Transverse colon (tissue), 4 donors: ENCODE measurements at regions not wholly inside any gene's neighbourhood (a gene's known extent, or its start where the extent isn't known, plus 50 kb on each side); places are given as distances from the start of the nearest gene placed in this dataset.

Source experiments
- DNase-seq: peaks from one replicate; pipeline ENCODE4 v3.0.0-alpha.2; 2019
- H3K27ac ChIP-seq, 4 donors: fragments of 200-600 bp; sonication (generic); 2 replicates each; pipeline ENCODE4 v1.5.1; 2016 to 2018; ENCODE audit warnings: inconsistent platforms in 4 of 4
- H3K27me3 ChIP-seq: fragments of 200-600 bp; sonication (generic); 2 replicates; pipeline ENCODE4 v1.5.1; 2017; ENCODE audit warnings: inconsistent platforms
- H3K36me3 ChIP-seq, 4 donors: fragments of 200-600 bp; sonication (generic); 2 replicates each; pipeline ENCODE4 v1.5.1; 2017 to 2019; ENCODE audit warnings: inconsistent platforms in 4 of 4
- H3K4me1 ChIP-seq, 4 donors: fragments of 200-600 bp; sonication (generic); 2 replicates each; pipeline ENCODE4 v1.5.1; 2017 to 2020; ENCODE audit warnings: inconsistent platforms in 4 of 4
- H3K4me3 ChIP-seq, 4 donors: fragments of 200-600 bp; sonication (generic); 1 replicate in 1 of 4; 2 replicates in 3 of 4; pipeline versions ENCODE4 v1.5.1 to v1.6.1; 2017 to 2019; ENCODE audit warnings: inconsistent platforms in 4 of 4
- H3K9me3 ChIP-seq, 2 donors: fragments of 200-600 bp; sonication (generic); 2 replicates each; pipeline ENCODE4 v1.5.1; 2017 to 2019; ENCODE audit warnings: inconsistent platforms in 2 of 2
- EP300 ChIP-seq: sonication (generic); formaldehyde crosslinking; IDR thresholded peaks from one replicate; pipeline ENCODE4 v1.6.1; 2017; ENCODE audit warnings: antibody characterized with exemption, low read depth
- POLR2A ChIP-seq: fragments of 450-650 bp; IDR thresholded peaks from one replicate; pipeline ENCODE4 v1.6.1; 2016; ENCODE audit warnings: antibody characterized with exemption, mild to moderate bottlenecking, moderate library complexity
- POLR2AphosphoS5 ChIP-seq, 3 donors: sonication (generic); formaldehyde crosslinking; IDR thresholded peaks; one replicate each; pipeline ENCODE4 v1.6.1; 2016; ENCODE audit warnings: antibody characterized with exemption in 3 of 3
- WGBS, 2 donors: methylation state at CpG; one replicate each; pipeline ENCODE4 v1.1.5; 2018; ENCODE audit warnings: low coverage in 1 of 2; 5-methylcytosine and 5-hydroxymethylcytosine counted together
- in situ Hi-C, 4 donors: fragments of 200-750 bp; cut with MboI; loops; one replicate each; pipeline versions ENCODE4 v1.15.0 to v1.15.1; 2017; ENCODE audit warnings: low sequenced_read_pairs in 3 of 4, low pct_ligation_motif_present in 1 of 4, low pct_unique_long_range_greater_than_20kb in 1 of 4
- intact Hi-C: fragments of 100-400 bp; cut with DNase I; formaldehyde crosslinking; loops from one replicate; pipeline ENCODE4 v1.15.1; 2023; ENCODE audit warnings: low total_unique reads
- TF ChIP-seq, protein P1 (sequence below), 5 experiments: fragments of 200-600 bp in 3 of 5; fragments of 450-650 bp in 2 of 5; sonication (generic) in 3 of 5; IDR thresholded peaks; 1 replicate in 2 of 5; 2 replicates in 3 of 5; pipeline ENCODE4 v1.5.1; 2016 to 2017; ENCODE audit warnings: antibody characterized with exemption in 5 of 5, inconsistent platforms in 3 of 5, mild to moderate bottlenecking in 2 of 5, moderate library complexity in 1 of 5

DNA sequence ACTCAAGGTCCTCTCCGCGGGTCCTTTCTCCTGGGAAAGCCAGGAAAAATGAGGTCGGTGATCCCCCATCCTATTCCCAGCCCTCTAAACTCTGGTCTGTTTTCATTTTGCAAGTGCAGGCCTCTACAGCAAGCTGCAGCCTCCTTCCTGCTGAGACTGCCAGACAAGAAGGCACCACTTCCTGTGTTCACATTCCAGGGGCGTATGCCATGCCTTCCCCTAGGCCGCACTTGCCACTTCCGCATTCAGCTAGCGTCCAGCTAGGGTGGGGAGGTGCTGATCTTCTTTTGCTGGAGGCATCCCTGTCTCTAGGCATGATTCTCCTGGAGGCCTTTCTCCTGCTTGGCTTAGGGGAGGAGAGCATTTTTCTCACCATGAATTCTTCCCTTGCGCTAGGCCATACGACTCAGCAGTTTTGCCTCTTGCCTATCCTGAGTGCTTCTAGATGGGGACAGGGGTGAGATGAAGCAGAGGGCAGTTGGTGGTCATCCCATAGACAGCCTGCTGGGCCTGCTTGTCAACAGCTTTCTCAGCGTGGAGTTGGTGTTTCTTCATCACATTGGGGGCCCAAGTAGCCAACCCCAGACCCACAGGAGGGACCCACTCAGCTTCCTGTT is 328.9 kb downstream of the RPS24 start:
- in situ Hi-C loops (no loop called here), intact Hi-C loops (no loop called here)
- Histone ChIP-seq H3K27ac (no peak overlapping the region), H3K9me3 (no peaks in the 10 kb centered on the region), H3K4me3 (no peak overlapping the region), H3K4me1 (peaks cover 0 to 9% (median under 1%) of the 10 kb centered on the region in 4 donors), H3K27me3 (no peaks in the 10 kb centered on the region), H3K36me3 (no peaks in the 10 kb centered on the region)
- 78% methylated on average over 10 of the region's 10 CpGs; no CpG with 5 or more reads in 1 of the 2 donors for WGBS, 2 donors
- TF ChIP-seq POLR2A (no peak), POLR2AphosphoS5 (IDR thresholded peaks at IDR 0.05) (no peak), EP300 (no peak)
- TF ChIP-seq, protein P1, sequence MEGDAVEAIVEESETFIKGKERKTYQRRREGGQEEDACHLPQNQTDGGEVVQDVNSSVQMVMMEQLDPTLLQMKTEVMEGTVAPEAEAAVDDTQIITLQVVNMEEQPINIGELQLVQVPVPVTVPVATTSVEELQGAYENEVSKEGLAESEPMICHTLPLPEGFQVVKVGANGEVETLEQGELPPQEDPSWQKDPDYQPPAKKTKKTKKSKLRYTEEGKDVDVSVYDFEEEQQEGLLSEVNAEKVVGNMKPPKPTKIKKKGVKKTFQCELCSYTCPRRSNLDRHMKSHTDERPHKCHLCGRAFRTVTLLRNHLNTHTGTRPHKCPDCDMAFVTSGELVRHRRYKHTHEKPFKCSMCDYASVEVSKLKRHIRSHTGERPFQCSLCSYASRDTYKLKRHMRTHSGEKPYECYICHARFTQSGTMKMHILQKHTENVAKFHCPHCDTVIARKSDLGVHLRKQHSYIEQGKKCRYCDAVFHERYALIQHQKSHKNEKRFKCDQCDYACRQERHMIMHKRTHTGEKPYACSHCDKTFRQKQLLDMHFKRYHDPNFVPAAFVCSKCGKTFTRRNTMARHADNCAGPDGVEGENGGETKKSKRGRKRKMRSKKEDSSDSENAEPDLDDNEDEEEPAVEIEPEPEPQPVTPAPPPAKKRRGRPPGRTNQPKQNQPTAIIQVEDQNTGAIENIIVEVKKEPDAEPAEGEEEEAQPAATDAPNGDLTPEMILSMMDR (IDR thresholded peaks at IDR 0.05), result no peak
- DNase-seq, result no peak

DNA sequence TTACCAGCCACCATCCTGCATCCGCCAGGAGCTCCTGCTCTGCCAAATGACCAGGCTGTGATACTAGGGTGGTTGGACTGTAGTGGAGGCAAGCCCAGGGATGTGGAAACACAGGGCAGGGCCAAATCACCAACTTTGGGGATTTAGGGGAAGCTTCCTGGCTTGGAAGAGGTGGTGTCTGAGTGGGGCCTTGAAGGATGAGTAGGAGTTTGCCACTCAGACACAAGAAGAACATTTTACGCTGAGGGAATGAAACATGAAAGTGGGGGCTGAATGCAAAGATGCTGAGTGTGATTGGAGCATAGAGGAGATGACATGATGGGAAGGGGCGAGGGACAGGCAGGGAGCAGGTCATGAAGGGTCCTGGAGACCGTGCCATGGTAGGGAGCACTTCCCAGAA is 329.5 kb downstream of the RPS24 start:
- Histone ChIP-seq H3K27me3 (no peaks in the 10 kb centered on the region), H3K9me3 (no peaks in the 10 kb centered on the region), H3K4me3 (no peak overlapping the region), H3K4me1 (peaks cover 0 to 14% (median 2%) of the 10 kb centered on the region in 4 donors), H3K36me3 (no peaks in the 10 kb centered on the region), H3K27ac (no peak overlapping the region)
- no peak for TF ChIP-seq POLR2AphosphoS5 (IDR thresholded peaks at IDR 0.05)
- no peak for TF ChIP-seq EP300
- no peak for TF ChIP-seq POLR2A
- TF ChIP-seq, protein P1 (IDR thresholded peaks at IDR 0.05), result no peak
- intact Hi-C loops, result no loop called here
- no peak for DNase-seq
- 85% methylated on average over 4 of the region's 4 CpGs; no CpG with 5 or more reads in 1 of the 2 donors for WGBS, 2 donors
- in situ Hi-C loops, result no loop called here

DNA sequence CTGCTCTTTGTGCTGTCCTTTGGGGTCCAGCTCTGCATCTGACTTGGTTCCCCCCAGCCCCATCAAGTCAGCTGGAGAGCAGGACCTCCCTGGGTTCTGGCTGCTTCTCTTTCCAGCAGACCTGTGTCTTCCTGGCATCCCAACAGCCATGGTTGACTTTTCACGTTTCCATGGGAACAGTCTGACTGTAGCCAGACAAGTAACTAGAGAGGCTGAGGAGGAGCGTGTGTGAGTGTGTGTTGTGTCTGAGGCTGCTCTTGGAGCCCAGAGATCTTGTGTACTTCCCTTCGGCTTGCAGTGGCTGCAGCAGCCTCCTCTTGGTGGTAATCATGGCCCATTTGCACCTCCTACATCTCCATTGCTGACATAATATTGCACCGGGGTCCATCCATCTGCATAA is 332.0 kb downstream of the RPS24 start:
- H3K4me1 ChIP-seq, result peaks cover 0 to 14% (median 2%) of the 10 kb centered on the region in 4 donors
- no peak overlapping the region for H3K27ac ChIP-seq
- H3K4me3 ChIP-seq, result no peak overlapping the region
- WGBS, 2 donors, result 72% methylated on average over 4 of the region's 4 CpGs; no CpG with 5 or more reads in 1 of the 2 donors
- in situ Hi-C loops, result no loop called here
- no peak for DNase-seq
- TF ChIP-seq, protein P1 (IDR thresholded peaks at IDR 0.05), result no peak
- TF ChIP-seq POLR2AphosphoS5 (IDR thresholded peaks at IDR 0.05), result no peak
- H3K27me3 ChIP-seq, result no peaks in the 10 kb centered on the region
- H3K9me3 ChIP-seq, result no peaks in the 10 kb centered on the region
- intact Hi-C loops, result no loop called here
- no peaks in the 10 kb centered on the region for H3K36me3 ChIP-seq

DNA sequence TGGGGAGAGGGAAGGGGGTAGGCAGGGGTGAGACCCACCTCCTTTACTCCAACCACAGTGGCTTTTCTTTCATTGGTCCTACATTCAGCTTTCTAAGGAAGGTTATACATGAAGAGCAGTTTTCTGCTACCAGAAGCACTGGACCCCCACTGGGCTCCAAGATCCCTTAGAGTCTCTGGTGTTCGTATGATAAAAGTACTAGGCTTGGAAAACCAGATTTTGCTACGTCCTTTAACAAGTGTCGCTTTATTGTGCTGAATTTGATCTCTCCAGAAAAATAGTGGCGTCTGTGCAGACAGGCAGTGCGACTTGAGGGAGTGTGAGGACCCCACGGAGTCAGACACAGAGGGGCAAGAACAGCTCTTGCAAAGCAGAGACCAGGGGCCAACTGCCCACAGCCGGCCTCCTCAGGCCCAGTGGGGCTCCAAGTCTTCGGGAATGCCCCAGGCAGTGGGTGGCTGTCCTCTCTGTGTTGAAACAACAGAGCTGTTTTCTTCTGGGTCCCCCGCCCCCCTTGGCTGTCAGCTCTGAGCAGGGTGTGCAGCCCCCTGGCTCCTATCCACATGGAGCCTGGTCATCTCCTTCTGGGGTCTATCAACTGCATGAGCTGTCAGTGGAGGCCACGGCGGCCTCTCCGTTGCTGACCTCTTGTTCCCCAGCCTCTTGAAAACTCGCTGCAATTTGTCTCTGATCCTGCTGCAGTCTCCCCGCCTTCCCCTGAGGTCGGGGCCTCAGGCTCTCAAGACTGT is 333.2 kb downstream of the RPS24 start:
- no peak overlapping the region for H3K27ac ChIP-seq
- WGBS, 2 donors, result 66 to 77% methylated on average over 13 to 15 of the region's 15 CpGs
- H3K27me3 ChIP-seq, result no peaks in the 10 kb centered on the region
- H3K9me3 ChIP-seq, result no peaks in the 10 kb centered on the region
- H3K36me3 ChIP-seq, result no peaks in the 10 kb centered on the region
- TF ChIP-seq EP300, result no peak
- no peak for TF ChIP-seq POLR2AphosphoS5 (IDR thresholded peaks at IDR 0.05)
- TF ChIP-seq, protein P1 (IDR thresholded peaks at IDR 0.05), result no peak
- intact Hi-C loops (no loop called here), in situ Hi-C loops (no loop called here)
- peaks cover 0 to 14% (median 2%) of the 10 kb centered on the region in 4 donors for H3K4me1 ChIP-seq
- no peak for DNase-seq
- no peak overlapping the region for H3K4me3 ChIP-seq
